Karpas-422 (cell line): ENCODE measurements at regions not wholly inside any gene's neighbourhood (a gene's known extent, or its start where the extent isn't known, plus 50 kb on each side); places are given as distances from the start of the nearest gene placed in this dataset.

Experiments
- DNase-seq: peaks from one replicate; pipeline ENCODE4 v3.0.0-alpha.2; 2015
- H2AFZ ChIP-seq: fragments of 200-600 bp; sonication (generic); 2 replicates; pipeline ENCODE4 v1.6.1; 2014; ENCODE audit warnings: antibody characterized with exemption, low read length, mixed read lengths
- H3K27ac ChIP-seq: fragments of 200-600 bp; sonication (generic); 2 replicates; pipeline ENCODE4 v1.5.1; 2014; ENCODE audit warnings: mild to moderate bottlenecking, low read length, moderate library complexity
- H3K27me3 ChIP-seq: fragments of 200-600 bp; sonication (generic); 2 replicates; pipeline ENCODE4 v1.6.1; 2014; ENCODE audit warnings: low read length, mixed read lengths
- H3K36me3 ChIP-seq: fragments of 200-600 bp; sonication (generic); 2 replicates; pipeline ENCODE4 v1.6.1; 2014; ENCODE audit warnings: low read length, mixed read lengths; ENCODE audit not compliant: insufficient read depth
- H3K4me1 ChIP-seq: fragments of 200-600 bp; sonication (generic); 2 replicates; pipeline ENCODE4 v1.6.1; 2014; ENCODE audit warnings: mild to moderate bottlenecking, low read length, mixed read lengths
- H3K4me2 ChIP-seq: fragments of 200-600 bp; sonication (generic); 2 replicates; pipeline ENCODE4 v1.6.1; 2014; ENCODE audit warnings: low read length, low read depth, mild to moderate bottlenecking; ENCODE audit not compliant: poor library complexity, severe bottlenecking
- H3K4me3 ChIP-seq: fragments of 200-600 bp; sonication (generic); 2 replicates; pipeline ENCODE4 v1.5.1; 2014; ENCODE audit warnings: mild to moderate bottlenecking, antibody characterized with exemption, low read length, mixed read lengths
- H3K79me2 ChIP-seq: fragments of 200-600 bp; sonication (generic); 2 replicates; pipeline ENCODE4 v1.6.1; 2014; ENCODE audit warnings: mild to moderate bottlenecking, low read length, mixed read lengths
- H3K9ac ChIP-seq: fragments of 200-600 bp; sonication (generic); 2 replicates; pipeline ENCODE4 v1.6.0; 2014; ENCODE audit warnings: low read length
- H3K9me2 ChIP-seq: fragments of 200-600 bp; sonication (generic), shearing (Covaris generic); replicated peaks from 2 replicates; pipeline ENCODE4 v1.6.0; 2014; ENCODE audit warnings: mild to moderate bottlenecking, low read length, moderate library complexity; ENCODE audit not compliant: insufficient read depth
- H3K9me3 ChIP-seq: fragments of 300-700, 200-600 bp; sonication (generic); 2 replicates; pipeline ENCODE4 v1.6.1; 2014; ENCODE audit warnings: low read length, mixed read lengths
- H4K20me1 ChIP-seq: fragments of 200-600 bp; sonication (generic); 2 replicates; pipeline ENCODE4 v1.6.1; 2014; ENCODE audit warnings: mild to moderate bottlenecking, antibody characterized with exemption, low read length, low read depth; ENCODE audit not compliant: insufficient read depth

DNA sequence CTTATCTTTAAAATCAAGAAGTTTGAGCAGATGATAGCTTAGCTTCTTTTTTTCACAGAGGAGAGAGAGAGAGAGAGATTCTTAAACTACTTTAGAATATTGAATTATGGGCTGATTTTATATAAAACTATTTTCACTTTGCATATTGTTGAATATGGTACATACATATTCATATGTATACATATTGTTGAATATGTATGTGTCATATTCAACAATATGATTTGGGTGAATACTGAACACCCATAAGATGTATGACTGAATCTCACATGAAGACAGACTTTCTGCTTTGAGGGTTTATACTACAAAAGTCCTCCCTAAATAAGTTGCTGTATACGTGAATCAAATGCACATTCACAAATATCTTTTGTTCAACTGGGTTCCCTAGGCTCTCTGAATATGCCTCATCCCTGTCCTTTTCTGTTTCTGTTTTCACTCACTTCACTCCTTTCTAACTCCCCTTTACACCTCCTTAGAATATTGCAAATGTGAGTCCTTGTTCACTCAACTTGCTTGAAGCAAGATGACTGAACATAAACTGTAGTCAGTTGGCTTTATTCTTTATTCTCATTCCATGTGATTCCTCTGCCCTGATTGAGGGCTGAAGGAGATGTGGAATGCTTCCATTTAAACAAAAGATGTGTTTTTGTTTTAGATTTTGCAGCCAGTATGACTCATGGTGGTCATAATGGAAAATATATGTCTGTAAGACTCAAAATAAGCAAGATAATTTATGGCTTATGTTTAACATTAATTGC, 225.4 kb upstream of the DAB2 start:
- Histone ChIP-seq H2AFZ (no peak overlapping the region), H3K27ac (no peak overlapping the region), H3K9me3 (no peaks in the 10 kb centered on the region), H3K27me3 (no peaks in the 10 kb centered on the region), H3K4me1 (no peaks in the 10 kb centered on the region), H3K9ac (no peak overlapping the region), H3K4me3 (no peak overlapping the region), H3K4me2 (no peak overlapping the region), H3K79me2 (no peaks in the 10 kb centered on the region), H3K9me2 (no peaks in the 10 kb centered on the region; the same call in 1 of the 2 replicates), H4K20me1 (no peaks in the 10 kb centered on the region), H3K36me3 (no peaks in the 10 kb centered on the region)
- DNase-seq: no peak

DNA sequence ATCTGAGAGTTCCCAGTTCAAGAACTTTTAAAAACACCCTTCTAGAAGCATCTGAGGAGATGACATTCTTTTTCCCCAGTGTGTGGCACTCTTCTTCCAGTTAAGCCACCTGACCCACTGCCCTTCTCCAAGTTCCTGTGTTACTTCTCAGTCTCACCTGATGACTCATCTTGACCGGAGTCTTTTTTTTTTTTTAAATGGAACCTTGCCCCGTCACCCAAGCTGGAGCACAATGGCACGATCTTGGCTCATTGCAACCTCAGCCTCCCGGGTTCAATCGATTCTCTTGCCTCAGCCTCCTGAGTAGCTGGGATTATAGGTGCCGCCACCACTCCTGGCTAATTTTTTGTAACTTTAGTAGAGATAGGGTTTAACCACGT, 224.1 kb upstream of the DAB2 start:
- H3K27ac ChIP-seq: no peak overlapping the region
- no peaks in the 10 kb centered on the region for H4K20me1 ChIP-seq
- no peaks in the 10 kb centered on the region for H3K9me3 ChIP-seq
- H3K27me3 ChIP-seq: no peaks in the 10 kb centered on the region
- H3K4me3 ChIP-seq: no peak overlapping the region
- no peak overlapping the region for H3K9ac ChIP-seq
- no peak overlapping the region for H2AFZ ChIP-seq
- H3K79me2 ChIP-seq: no peaks in the 10 kb centered on the region
- no peaks in the 10 kb centered on the region for H3K4me1 ChIP-seq
- no peak for DNase-seq
- H3K9me2 ChIP-seq: no peaks in the 10 kb centered on the region; the same call in 1 of the 2 replicates
- no peaks in the 10 kb centered on the region for H3K36me3 ChIP-seq
- H3K4me2 ChIP-seq: no peak overlapping the region

DNA sequence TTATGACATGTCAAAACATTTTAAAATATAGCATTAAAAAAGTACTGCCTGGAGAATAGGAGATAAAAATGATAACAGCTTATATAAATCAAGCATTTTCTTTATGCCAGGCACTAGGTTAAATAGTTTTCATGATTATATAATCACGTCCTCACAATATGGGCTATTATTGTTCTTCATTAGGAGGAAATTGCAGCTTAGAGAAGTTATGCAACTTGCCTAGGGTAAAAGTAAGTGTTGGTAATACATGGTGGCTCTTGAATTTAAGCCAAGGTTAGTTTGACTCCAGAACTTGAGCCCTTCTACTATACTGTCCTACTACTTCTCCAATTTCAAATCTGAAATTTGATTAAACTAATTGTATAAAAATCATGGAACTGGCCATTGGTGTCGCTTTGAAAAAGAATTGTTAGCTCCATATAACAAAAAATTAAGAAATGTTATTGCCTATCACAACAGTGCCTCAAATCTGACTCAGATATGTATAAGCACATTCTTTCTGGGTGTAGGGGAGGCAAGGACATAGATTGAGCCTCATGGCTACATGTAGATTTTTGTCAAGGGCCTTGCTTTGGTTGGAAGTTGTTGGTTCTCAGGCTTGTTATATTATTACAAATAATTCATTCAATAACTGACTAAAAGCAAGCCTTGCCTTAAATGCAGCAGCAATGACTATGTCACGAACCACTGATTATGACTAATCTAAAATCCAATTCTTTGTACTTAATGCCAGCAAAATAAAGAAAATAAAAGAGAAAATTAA, 223.5 kb upstream of the DAB2 start:
- Histone ChIP-seq H3K9me3 (no peaks in the 10 kb centered on the region), H3K79me2 (no peaks in the 10 kb centered on the region), H3K27me3 (no peaks in the 10 kb centered on the region), H3K4me1 (no peaks in the 10 kb centered on the region), H3K9ac (no peak overlapping the region), H3K4me3 (no peak overlapping the region), H3K36me3 (no peaks in the 10 kb centered on the region), H3K9me2 (no peaks in the 10 kb centered on the region; the same call in 1 of the 2 replicates), H4K20me1 (no peaks in the 10 kb centered on the region), H3K27ac (no peak overlapping the region), H2AFZ (no peak overlapping the region), H3K4me2 (no peak overlapping the region)
- no peak for DNase-seq

DNA sequence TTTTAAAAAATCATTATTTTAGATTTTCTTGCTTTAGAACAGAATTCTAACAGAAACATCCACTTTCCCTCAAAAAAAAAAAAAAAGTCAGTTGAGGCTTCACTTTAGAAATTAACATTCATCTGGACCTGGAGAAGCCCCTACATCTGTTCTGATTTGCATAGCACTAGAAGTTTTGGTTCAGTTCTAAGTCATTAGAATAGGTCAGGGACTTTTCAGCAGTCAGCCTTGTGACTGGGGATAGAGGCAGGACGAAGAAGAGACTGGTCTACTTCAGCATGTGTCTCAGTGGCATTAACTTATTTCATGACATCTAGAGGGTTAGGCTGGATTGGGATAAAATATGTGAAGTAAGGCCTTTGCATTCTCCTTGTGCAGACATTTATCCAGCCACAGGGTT, 215.8 kb upstream of the DAB2 start:
- no peak overlapping the region for H3K4me2 ChIP-seq
- no peak overlapping the region for H3K4me3 ChIP-seq
- no peaks in the 10 kb centered on the region for H3K79me2 ChIP-seq
- no peaks in the 10 kb centered on the region for H4K20me1 ChIP-seq
- H3K27me3 ChIP-seq: no peaks in the 10 kb centered on the region
- no peaks in the 10 kb centered on the region for H3K9me3 ChIP-seq
- DNase-seq: no peak
- H3K9me2 ChIP-seq: no peaks in the 10 kb centered on the region
- H3K36me3 ChIP-seq: no peaks in the 10 kb centered on the region
- no peaks in the 10 kb centered on the region for H3K4me1 ChIP-seq
- H3K9ac ChIP-seq: no peak overlapping the region
- H3K27ac ChIP-seq: no peak overlapping the region
- H2AFZ ChIP-seq: no peak overlapping the region

DNA sequence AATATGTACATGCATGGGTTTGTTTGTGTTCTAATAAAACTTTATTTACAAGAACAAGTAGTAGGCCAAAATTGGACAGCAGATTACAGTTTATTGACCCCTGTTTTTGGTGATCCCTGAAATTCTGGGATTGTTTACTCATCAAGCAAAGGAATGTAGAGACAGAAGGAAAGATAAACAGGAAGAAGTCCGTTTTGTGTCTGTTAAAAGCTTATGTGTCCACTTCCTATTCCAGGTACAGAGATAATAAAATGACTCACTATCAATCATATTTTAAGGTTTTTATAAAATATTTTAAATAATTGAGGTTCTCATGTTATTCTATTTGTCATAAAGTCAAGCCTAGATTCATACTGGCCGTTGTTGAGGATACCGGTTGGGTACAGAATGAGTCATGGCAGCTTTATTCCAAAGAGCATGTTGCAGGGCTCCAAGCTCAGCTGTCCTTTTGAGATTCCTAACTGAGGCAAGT, 214.9 kb upstream of the DAB2 start:
- H3K27ac ChIP-seq: no peak overlapping the region
- H3K9me3 ChIP-seq: no peaks in the 10 kb centered on the region
- no peaks in the 10 kb centered on the region for H3K4me1 ChIP-seq
- no peak overlapping the region for H3K4me2 ChIP-seq
- H3K9ac ChIP-seq: no peak overlapping the region
- H3K79me2 ChIP-seq: no peaks in the 10 kb centered on the region
- H4K20me1 ChIP-seq: no peaks in the 10 kb centered on the region
- H3K36me3 ChIP-seq: no peaks in the 10 kb centered on the region
- no peaks in the 10 kb centered on the region for H3K9me2 ChIP-seq
- DNase-seq: no peak
- H3K4me3 ChIP-seq: no peak overlapping the region
- no peaks in the 10 kb centered on the region for H3K27me3 ChIP-seq
- no peak overlapping the region for H2AFZ ChIP-seq

DNA sequence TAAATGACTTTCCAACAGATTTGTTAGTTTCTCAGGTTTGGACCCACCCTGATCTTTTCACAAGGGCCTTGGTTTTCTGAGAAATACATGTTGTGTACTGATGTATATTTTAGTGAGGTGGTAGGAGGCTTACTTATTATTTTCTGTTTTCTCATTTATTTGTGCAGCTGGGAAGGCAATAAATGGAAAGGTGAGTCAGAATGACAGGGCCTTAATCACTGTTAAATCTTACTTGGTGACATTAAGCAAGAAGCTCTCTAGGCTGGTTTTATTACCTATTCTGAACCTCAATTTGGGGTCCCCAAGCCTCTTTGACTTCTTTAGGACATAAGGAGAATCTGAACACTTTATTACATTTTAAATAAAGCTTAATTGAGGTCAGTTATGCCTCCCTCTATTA, 214.0 kb upstream of the DAB2 start:
- no peak overlapping the region for H3K9ac ChIP-seq
- no peaks in the 10 kb centered on the region for H3K27me3 ChIP-seq
- H3K79me2 ChIP-seq: no peaks in the 10 kb centered on the region
- DNase-seq: no peak
- H4K20me1 ChIP-seq: no peaks in the 10 kb centered on the region
- no peaks in the 10 kb centered on the region for H3K9me3 ChIP-seq
- H3K4me2 ChIP-seq: no peak overlapping the region
- H3K27ac ChIP-seq: no peak overlapping the region
- no peak overlapping the region for H3K4me3 ChIP-seq
- no peaks in the 10 kb centered on the region for H3K36me3 ChIP-seq
- H3K4me1 ChIP-seq: no peaks in the 10 kb centered on the region
- H2AFZ ChIP-seq: no peak overlapping the region
- H3K9me2 ChIP-seq: no peaks in the 10 kb centered on the region

DNA sequence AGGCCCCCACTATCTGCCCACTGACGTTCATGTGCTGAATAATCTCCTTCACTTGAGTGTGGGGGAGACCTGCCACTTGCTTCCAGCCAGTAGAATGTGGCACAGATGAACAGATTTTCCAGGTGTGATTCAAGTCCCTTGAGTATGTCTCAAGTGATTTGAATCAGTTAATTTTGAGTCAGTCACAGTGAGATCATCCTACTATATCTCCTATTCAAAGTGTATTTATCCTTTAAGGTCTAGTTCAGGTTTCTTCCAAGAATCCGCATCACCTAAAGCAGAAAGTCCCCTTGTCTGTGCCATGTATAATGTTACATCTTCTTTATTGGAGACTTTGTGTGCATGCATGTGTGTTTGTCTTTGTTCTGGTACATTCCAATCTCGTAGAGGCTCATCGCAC, 208.3 kb upstream of the DAB2 start:
- H3K27me3 ChIP-seq: no peaks in the 10 kb centered on the region
- no peaks in the 10 kb centered on the region for H3K36me3 ChIP-seq
- no peaks in the 10 kb centered on the region for H3K79me2 ChIP-seq
- no peaks in the 10 kb centered on the region for H3K9me3 ChIP-seq
- H2AFZ ChIP-seq: no peak overlapping the region
- DNase-seq: no peak
- no peak overlapping the region for H3K27ac ChIP-seq
- H3K9ac ChIP-seq: no peak overlapping the region
- no peaks in the 10 kb centered on the region for H3K9me2 ChIP-seq
- no peak overlapping the region for H3K4me2 ChIP-seq
- H3K4me1 ChIP-seq: no peaks in the 10 kb centered on the region
- no peaks in the 10 kb centered on the region for H4K20me1 ChIP-seq
- H3K4me3 ChIP-seq: no peak overlapping the region

DNA sequence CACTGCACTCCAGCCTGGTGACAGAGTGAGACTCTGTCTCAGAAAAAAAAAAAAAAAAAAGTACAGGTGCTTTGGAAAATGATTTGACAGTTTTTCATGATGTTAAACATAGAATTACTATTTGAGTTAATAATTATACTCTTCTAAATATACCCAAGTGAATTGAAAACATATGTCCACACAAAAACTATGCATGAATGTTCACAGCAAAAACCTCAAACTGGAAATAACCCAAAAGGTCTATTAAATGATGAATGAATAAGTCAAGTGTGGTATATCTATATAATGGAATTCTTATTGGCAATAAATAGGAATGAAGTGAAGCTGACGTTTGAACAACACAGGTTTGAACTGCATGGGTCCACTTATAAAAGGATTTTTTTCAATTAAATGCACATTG, 207.2 kb upstream of the DAB2 start:
- no peaks in the 10 kb centered on the region for H3K4me1 ChIP-seq
- H4K20me1 ChIP-seq: no peaks in the 10 kb centered on the region
- no peaks in the 10 kb centered on the region for H3K9me3 ChIP-seq
- H3K27ac ChIP-seq: no peak overlapping the region
- H3K9ac ChIP-seq: no peak overlapping the region
- H3K36me3 ChIP-seq: no peaks in the 10 kb centered on the region
- no peak overlapping the region for H3K4me2 ChIP-seq
- DNase-seq: no peak
- H3K9me2 ChIP-seq: no peaks in the 10 kb centered on the region
- no peak overlapping the region for H3K4me3 ChIP-seq
- H2AFZ ChIP-seq: no peak overlapping the region
- no peaks in the 10 kb centered on the region for H3K79me2 ChIP-seq
- H3K27me3 ChIP-seq: no peaks in the 10 kb centered on the region
